Germinal center (tissue), 1 donor: ENCODE measurements at regions not wholly inside any gene's neighbourhood (a gene's known extent, or its start where the extent isn't known, plus 50 kb on each side); places are given as distances from the start of the nearest gene placed in this dataset.

Source experiments
- DNase-seq: peaks from one replicate; pipeline ENCODE4 v3.0.0; 2012; ENCODE audit warnings: mixed read lengths, low spot score

DNA sequence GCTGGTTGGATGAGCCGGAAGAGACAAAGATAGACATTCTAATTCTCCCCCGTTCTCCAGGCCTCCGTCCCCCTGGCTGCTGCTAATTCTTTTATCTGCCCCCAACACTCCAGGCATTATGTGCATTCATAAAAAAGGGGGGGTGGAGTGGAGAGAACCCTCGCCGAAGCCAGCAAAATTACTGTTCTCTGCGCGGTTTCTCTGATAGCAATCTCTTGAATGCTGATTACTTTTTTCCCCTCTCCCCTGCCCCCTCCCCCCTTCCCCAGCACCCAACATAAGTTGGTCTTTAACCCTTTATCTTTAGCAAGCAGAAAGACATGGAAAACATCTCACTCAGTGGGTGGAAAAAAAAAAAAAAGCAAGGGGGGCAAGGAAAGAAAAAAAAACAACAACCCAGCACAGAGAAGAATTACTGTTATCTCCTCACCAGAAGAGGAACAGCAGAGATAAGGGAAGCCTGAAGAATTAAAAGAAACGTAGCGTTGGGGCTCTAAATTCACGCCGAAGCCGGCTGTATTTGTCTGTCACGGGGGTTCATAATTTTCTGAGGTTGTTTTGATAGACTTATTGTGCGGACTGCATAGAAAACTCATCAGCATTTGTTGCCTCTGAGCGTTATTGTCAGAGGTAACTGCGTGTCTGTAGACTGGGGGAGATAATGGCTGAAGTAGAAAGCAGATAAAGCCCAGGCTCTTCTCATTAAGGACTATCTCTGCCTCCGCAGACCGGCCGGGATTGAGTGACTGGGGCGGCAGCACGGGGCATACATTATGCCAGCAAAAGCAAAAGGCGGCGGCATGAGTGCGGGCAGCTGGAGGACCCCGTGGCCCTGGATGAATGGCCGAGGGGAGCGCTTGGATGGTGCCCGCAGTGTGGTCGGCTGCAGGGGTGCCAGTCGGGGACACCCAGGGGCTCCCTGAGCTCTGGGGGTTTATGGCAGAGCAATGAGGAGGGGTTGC is 126.9 kb downstream of the MRM1 start:
- DNase-seq: no peak

DNA sequence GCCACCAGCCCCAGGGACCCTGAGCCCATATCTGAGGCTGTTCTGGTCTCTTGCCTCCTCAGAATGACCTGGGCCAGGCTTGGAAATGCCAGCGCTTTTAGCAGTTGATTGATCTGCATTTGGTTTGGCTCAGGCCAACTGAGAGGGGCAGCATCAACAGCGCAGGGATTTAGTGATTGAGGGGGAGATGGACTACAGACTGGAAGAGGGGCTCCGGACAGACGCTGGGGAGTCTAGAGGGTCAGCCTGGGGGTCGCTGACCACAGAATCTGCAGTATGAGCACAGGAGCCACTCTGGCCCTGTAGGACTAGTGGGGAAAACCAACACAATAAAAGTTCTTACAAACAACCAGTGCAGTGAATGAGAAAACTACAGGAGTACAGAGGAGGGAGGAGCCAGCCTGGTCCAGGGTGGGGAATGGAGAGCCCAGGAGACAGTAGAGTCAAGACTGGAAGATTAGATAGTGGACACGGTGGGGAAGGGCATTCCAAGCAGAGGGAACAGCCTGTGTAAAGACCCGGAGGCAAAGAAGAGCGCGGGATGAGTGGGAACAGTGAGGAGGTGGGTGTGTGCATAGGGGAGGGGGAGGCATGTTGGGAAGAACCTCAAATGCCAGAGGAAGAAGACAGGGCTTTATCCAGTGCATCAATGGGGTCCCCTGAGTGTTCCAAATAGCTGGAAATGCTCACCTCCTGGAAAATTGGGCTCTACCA is 128.9 kb downstream of the MRM1 start:
- DNase-seq: no peak

DNA sequence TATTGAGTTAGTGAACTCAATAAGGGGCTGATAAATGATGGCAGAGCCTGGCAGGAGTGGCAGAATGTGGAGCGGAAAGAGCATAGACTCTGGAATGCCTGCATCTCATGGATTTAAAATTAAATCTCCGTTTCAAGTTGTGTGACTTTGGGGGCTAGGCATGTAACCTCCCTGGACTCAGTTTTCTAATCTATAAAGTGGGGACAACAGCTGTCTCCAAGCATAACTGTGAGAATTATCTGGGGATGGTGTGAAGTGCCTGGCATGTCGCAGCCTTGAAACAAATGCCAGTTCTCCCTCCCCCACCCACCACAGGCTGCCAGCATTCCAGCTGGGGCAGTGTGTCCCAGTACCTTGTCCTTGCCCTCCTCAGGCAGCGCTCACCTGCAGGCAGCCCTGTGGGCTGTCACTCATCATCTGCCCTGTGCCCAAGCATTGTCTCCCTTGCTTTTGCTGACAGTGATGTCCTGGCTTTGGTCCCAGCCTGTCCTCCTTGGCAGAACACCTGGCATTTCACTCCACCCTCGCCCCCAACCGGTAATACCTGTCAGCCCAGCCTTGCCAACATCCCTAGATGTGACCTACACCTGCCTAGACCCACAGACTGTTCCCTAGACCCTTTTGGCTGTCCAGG is 129.6 kb downstream of the MRM1 start:
- DNase-seq: no peak

DNA sequence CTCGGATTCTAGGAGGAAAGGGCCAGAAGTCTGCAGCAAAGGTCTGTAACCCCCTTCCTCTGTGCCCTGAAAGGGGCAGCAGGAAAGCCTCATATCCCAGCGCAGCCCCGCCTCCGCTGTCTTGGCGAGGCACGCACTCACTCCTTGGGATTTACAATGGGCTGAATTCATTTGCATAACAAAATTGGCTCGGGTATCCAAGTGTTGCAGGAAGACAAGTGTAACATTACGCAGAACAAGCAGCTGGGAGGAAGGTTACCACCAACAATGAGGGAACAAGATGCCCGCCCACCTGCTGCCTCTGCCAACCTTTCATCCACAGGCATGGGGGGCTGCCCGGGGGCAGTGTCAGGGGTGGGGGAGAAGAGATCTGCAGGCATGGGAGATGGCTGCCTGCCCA is 130.4 kb downstream of the MRM1 start:
- no peak for DNase-seq

DNA sequence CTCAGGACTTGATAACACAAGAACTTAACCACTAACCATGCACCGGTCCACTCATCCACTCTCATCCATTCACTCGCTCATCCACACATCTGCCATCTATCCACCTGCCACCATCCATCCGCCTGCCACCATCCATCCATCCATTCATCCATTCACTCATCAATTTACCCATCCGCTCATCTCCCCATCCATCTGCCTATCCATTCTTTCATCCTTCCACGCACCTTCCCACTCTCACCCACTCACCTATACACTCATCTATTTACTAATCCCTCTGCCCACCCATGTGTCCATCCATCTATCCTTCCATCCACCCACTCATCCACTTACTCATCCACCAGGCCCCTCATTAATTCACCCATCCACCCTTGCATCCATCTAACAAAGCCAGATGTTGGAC is 131.0 kb downstream of the MRM1 start:
- DNase-seq: no peak

DNA sequence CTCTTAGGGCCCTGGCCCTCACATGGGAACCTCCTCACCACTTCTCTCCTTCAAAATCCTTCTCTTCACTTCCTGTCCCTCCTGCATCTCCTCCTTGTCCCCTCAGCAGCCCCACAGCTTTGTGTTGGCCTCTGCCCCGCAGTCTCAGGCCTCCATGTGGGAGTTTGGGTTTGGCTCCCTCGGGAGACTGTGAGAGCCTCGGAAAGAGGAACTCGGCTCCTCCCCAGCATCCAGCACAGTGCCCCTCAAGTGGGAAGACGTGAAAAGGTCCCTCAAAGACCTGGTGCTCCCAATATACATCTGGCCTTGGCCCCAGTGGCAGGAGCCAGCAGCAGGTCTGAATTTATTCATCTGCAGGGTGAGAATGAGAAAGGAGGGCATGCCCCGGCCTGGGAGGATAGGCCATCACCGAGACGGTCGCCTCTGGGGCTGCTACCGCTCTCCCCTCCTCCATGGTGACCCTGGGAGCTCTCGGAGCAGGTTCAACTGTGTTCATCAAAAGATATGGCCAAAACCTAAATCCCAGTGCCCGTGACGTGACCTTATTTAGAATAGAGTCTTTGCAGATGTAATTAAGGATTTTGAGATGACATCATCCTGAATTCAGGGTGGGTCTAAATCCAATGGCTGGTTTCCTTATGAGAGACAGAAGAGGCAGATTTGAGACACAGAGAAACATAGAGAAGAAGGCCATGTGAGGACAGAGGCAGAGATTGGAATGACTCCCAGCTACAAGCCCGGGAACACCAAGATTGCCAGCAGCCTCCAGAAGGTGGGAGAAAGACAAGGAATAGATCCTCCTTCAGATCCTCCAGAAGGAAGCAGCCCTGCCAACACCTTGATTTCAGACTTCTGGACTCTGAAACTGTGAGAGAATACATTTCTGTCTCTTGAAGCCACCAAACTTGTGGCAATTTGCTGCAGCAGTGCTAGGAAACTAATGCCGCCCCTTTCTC is 135.1 kb downstream of the MRM1 start:
- no peak for DNase-seq

DNA sequence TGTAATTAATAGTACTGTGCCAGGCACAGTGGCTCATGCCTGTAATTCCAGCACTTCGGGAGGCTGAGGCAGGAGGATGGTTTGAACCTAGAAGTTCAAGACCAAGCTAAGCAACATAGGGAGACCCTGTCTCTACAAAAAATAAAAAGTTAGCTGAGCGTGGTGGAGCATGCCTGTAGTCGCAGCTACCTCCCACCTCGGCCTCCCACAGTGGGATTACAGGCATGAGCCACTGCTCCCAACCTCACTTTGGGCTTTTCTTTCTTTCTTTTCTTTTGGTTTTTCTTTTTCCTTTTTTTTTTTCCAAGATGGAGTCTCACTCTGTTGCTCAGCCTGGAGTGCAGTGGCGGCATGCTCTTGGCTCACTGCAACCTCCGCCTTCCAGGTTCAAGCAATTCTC is 137.8 kb downstream of the MRM1 start:
- no peak for DNase-seq

DNA sequence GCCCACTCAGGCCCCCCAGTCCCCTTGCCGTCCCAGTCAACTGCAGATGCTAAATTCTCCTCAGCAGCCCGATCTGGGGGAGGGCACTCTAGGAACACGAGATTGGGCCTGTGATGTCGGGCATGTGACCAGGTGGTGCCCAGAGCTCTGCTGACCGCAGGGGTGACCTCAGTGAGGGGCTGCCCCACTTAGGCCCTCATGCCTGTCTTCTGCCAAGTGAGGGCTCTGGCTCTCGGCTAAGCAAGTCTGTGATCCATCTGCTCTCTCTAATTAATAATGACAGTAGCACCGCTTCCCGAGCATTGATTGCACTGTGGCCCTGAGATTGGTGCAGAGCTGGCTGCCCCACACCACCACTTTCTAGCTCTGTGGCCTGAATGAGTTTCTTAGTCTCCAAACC is 138.8 kb downstream of the MRM1 start:
- no peak for DNase-seq

DNA sequence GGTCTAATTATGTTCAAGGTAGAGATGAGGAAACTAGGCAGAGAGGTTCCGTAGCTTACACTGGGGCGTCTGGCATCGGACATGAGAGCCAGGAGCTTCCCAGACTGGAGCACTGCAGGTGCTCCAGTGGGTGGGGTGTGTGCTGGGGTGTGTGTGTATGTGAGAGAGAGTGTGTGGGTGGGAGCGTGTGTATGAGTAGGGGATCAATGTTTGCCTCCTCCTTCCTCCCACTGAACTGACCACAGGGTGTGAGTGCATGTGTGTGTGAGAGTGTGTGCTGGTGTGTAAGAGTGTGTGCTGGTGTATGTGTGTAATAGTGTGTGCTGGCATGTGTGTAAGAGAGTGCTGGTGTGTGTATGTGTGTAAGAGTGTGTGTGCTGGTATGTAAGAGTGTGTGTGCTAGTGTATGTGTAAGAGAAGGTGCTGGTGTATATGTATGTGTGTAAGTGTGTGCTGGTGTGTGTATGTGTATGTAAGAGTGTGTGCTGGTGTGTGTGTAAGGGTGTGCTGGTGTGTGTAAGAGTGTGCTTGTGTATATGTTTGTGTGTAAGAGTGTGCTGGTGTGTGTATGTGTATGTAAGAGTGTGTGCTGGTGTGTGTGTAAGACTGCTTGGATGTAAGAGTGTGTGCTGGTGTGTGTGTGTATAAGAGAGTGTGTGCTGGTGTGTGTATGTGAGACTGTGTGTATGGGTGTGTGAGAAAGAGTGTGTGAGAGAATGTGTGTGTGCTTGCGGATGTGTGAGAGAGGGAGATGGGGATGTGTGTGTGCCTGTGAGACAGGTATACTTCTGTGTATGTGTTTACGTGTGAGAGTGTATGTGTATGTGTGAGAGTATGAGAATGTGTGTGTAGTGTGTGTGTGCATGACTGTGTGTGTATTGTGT is 139.9 kb downstream of the MRM1 start:
- no peak for DNase-seq

DNA sequence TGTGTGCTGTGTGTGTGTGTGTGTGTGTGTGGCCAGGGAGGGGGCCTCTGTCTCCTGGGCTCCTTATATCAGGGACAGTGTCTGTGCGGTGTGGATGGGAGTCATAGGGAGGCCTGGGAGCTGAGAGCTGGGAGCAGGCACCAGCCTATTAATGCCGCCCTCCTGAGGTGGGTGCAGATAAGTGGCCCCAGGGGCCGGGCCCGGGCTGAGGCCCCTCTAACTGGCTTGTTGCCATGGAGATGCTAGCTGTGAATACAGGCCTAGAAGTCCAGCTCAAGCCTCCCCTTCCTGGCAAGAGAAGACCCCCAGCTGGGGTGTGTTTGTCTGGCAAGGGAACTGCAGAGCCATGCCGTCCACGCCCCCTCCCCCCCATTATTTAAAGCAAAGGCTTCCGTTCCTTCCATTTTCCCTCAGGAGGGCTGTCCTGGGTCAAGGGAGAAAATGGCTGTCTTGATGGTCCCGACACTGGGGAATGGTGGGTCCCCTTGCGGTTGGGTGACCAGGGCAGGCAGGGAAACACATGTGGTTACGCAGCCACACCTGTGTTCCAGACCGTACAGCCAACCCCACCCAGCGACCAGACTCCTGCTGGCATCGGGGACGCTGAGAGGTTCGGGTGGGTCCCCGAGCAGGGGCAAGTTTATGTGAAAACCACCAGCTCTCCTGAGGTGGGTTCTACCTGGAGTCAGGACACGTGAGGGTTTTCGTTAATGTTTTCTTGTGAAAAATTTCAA is 141.1 kb downstream of the MRM1 start:
- no peak for DNase-seq

DNA sequence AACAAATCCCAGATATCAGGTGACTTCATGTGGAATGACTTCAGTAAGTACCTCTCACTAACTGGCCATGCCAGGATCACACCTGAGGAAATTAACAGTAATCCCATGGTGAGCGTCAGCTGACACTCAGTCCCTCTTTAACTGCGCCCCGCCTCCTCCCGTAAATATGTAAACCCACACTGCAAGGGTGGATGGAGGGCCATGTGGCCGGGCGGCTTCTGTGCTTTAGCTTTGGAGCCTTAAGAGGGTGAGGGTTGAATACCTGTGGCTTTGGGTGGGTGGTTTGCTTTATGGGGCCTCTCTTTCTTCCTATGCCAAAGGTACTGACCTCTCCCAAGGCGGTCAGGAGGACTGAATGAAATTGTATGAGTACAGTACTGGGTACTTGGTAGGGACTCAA is 141.7 kb downstream of the MRM1 start:
- no peak for DNase-seq

DNA sequence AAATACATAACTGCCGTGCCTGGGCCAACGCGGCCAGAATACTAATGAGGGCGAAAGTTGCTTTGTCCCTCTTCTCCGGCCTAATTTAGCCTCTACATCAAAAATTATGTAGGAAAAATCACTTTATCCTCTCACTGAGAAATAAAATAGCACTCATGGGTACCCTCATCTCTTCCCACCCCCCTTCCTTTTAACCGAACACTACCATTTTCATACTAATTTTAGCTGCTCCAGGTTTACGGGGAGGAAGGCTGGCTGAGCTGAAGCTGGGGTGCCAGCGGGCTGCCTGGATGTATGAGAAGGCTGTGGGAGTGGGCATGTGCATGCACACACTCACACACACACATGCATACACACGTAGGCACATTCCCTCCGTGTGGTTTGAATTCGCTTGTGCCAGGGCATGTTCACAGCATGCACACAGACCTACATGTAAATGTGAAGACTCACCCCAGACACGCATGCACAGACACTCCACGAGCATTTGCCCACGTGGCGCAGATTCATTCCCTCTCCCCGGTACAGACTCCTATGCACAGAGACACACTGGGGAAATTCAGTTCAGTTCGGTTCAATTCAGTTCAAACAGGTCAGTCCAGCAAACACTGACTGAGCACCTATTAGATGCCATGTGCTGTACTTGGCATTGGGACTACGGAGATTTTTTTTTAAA is 145.1 kb downstream of the MRM1 start:
- DNase-seq: no peak

DNA sequence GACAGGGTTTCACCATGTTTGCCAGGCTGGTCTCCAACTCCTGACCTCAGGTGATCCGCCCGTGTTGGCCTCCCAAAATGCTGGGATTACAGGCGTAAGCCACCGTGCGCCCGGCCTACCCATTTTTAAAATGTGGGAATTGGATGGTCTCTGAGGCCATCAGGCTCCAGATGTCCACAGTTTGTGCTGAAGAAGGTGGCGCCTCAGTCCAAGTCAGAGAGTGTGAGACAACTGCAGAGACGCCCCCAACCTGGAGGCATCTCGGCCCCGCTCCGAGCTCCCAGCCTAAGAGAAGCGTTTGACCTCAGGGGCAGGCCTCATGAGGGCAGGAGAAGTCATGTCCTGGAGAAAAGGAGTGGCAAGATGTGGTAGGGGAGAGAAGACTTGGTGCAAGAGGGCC is 146.5 kb downstream of the MRM1 start:
- no peak for DNase-seq

DNA sequence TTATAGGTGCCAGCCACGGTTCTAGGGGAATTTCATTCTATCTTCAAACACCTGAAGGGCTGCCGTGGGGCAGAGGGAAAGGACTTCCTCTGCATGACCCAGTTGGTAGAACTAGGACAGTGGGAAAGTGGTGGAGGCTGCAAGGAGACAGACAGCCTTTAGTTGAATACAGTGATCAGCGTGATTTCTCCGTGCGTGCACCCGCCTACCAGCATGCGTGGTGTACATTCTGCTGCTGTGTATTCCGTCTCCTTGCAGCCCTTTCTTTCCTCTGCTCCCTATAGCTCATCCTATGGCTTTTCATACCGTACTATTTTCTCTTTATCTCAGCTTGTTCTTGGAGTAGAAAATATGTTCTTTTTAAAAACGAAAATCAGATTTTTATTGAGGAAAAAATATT is 146.9 kb downstream of the MRM1 start:
- no peak for DNase-seq

DNA sequence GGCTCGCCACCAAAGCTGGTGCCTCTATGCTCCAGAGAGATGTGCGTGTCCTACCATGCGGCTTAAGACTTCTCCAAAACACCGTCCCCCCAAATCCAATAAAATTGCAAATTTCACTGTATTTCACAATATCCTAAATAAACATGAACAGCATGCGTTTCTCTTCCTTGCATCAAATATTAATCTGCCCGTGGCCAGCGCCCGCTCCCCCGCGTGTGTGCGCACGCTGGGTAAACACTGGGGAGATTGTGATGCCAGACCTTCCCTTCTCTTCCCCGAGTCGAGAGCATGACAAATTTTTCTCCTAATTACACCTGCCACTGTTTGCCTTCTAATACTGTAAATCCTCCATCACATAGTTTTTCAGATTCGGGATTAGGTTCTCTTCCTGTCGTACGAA is 148.1 kb downstream of the MRM1 start:
- DNase-seq: no peak

DNA sequence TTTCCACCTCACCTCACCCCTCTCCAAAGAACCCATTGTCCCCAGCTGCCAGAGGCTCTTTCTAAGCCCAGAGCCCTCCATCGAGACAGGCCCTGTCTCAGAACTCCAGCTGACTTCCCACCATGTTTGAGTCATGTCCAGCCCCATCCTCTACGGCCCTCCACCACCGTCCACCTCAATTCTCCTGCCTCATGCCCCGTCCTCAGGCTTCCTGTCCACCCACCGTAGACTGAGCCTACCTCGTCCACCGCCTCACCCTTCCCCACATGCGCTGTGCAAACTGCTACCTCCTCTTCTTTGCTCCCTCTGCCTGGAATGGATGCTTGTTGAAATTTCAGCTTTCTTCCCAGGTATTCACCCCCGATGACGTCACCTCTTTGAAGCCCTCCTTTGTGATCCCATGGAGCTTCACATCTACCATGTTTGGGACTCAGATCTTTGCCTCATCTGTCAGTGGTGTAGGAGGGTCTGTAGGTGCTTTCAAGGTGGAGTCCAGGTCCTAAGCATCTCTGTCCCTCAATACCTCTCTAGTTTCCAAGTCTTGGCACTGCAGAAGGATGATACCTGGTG is 149.0 kb downstream of the MRM1 start:
- no peak for DNase-seq

DNA sequence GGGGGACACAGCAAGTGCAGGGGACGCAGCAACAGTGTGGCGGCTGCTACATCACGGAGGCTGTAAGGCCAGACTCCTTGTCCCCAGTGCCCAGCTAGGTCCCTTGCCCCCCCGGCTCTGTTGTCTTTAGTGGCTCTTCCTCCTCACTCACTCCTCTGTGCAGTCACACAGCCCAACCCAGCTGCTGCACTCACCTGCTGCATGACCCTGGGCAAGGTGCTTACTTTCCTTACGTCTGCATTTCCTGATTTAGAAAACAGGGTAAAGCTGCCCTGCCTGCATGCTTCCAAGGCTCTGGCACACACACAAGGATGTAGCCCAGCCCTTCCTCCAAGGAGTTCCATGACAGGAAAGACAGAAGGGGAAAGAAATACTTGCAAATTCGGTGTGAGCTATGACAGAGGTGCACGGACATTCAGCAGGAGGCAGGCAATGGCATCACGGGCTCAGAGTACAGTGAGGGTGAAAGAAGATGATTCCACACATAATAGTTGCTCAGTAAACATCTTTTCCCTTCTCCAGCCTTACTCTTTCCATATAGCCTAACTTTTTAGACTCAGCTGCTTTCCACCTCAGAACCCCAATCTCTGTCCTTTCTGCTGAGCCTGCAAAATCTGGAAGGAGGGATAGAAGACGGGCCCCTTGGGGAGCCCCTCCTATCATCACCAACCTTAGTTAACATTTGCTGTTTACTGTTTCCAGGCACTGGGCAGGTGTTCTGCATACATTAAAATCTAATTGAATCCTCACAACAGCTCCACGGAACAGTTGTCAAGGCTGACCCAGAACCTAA is 150.9 kb downstream of the MRM1 start:
- DNase-seq: no peak

DNA sequence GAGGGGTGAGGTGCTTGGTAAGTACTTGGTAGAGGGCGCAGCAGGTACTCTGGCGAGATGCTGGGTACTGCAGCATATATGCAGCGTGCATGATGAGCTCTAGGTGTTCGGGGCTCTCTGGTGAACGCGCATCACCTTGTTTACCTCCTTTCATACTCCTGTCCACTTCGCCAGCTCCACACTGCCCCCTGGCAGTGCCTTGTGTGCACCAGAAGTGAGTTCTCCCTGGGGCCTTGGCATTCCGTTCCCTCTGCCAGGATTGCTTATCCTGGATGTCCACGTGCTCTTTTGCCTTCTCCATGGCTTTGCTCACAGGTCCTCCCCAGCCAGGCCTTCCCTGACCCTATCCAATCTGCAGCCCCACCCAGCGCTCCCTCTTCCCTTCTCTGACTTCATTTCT is 154.2 kb downstream of the MRM1 start:
- peak; percentile 27 for DNase-seq
